C4-2B (cell line): ENCODE measurements at regions not wholly inside any gene's neighbourhood (a gene's known extent, or its start where the extent isn't known, plus 50 kb on each side); places are given as distances from the start of the nearest gene placed in this dataset.

Experiments
- ZFX ChIP-seq: fragments of 450-650 bp; IDR thresholded peaks from 2 replicates; pipeline ENCODE4 v1.6.1; 2017
- TF ChIP-seq, protein P1 (sequence below): fragments of 450-650 bp; conservative IDR thresholded peaks from 2 replicates; pipeline ENCODE4 v1.5.1; 2017; ENCODE audit warnings: mild to moderate bottlenecking

GRCh38 chr5:50978924-50979323 lies 312.5 kb downstream of the PARP8 start:
- TF ChIP-seq, protein P1, sequence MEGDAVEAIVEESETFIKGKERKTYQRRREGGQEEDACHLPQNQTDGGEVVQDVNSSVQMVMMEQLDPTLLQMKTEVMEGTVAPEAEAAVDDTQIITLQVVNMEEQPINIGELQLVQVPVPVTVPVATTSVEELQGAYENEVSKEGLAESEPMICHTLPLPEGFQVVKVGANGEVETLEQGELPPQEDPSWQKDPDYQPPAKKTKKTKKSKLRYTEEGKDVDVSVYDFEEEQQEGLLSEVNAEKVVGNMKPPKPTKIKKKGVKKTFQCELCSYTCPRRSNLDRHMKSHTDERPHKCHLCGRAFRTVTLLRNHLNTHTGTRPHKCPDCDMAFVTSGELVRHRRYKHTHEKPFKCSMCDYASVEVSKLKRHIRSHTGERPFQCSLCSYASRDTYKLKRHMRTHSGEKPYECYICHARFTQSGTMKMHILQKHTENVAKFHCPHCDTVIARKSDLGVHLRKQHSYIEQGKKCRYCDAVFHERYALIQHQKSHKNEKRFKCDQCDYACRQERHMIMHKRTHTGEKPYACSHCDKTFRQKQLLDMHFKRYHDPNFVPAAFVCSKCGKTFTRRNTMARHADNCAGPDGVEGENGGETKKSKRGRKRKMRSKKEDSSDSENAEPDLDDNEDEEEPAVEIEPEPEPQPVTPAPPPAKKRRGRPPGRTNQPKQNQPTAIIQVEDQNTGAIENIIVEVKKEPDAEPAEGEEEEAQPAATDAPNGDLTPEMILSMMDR = no peak
- TF ChIP-seq ZFX = no peak
